ENCODE measurements at regions not wholly inside any gene's neighbourhood (a gene's known extent, or its start where the extent isn't known, plus 50 kb on each side); places are given as distances from the start of the nearest gene placed in this dataset.
A peak's percentile ranks its signal among the peaks of the same experiment; 100 is the strongest.
"Not testable (repeated sequence)": the region's sequence is repeated elsewhere in the genome, so short reads cannot be mapped to it uniquely, and the experiment has no call there.

GRCh38 chr4:3612934-3613333 lies 80.7 kb upstream of the LRPAP1 start:
- no peak for ATAC-seq (replicated peaks)
- Mint-ChIP-seq H3K36me3 (no peaks in the 10 kb centered on the region), H3K27me3 (peaks cover 10 to 27% of the 10 kb centered on the region in 2 donors), H3K4me3 (no peak overlapping the region), H3K9me3 (peaks cover 15 to 16% of the 10 kb centered on the region in 2 donors), H3K4me1 (peaks cover 0 to 2% of the 10 kb centered on the region in 2 donors), H3K27ac (no peak overlapping the region)
- no peak for DNase-seq

GRCh38 chr4:3612281-3612680 lies 80.1 kb upstream of the LRPAP1 start:
- DNase-seq (no peak), ATAC-seq (replicated peaks) (no peak)
- H3K27ac Mint-ChIP-seq: no peak overlapping the region
- no peak overlapping the region for H3K4me3 Mint-ChIP-seq
- H3K36me3 Mint-ChIP-seq: no peaks in the 10 kb centered on the region
- H3K9me3 Mint-ChIP-seq: peaks cover 15 to 16% of the 10 kb centered on the region in 2 donors
- H3K4me1 Mint-ChIP-seq: peaks cover 0 to 2% of the 10 kb centered on the region in 2 donors
- peaks cover 9 to 23% of the 10 kb centered on the region in 2 donors for H3K27me3 Mint-ChIP-seq

- Mint-ChIP-seq H3K27me3 (peaks cover 9 to 23% of the 10 kb centered on the region in 2 donors), H3K9me3 (peaks cover 15 to 16% of the 10 kb centered on the region in 2 donors), H3K4me1 (peaks cover 0 to 2% of the 10 kb centered on the region in 2 donors), H3K36me3 (no peaks in the 10 kb centered on the region), H3K27ac (no peak overlapping the region), H3K4me3 (no peak overlapping the region)
- ATAC-seq (replicated peaks) (no peak), DNase-seq (no peak)
These were observed 79.6 kb upstream of the LRPAP1 start for GRCh38 chr4:3611778-3612177.

- H3K4me3 Mint-ChIP-seq; DNase-seq; H3K4me1 Mint-ChIP-seq; H3K36me3 Mint-ChIP-seq; H3K27ac Mint-ChIP-seq; ATAC-seq (replicated peaks): not testable (repeated sequence)
- Mint-ChIP-seq H3K9me3 (peaks cover 15 to 16% of the 10 kb centered on the region in 2 donors), H3K27me3 (peaks cover 8 to 23% of the 10 kb centered on the region in 2 donors)
These were observed 78.6 kb upstream of the LRPAP1 start for GRCh38 chr4:3610851-3611250.

GRCh38 chr4:3609905-3610304 lies 77.7 kb upstream of the LRPAP1 start:
- not testable (repeated sequence) for H3K4me3 Mint-ChIP-seq; H3K27ac Mint-ChIP-seq; H3K4me1 Mint-ChIP-seq; ATAC-seq (replicated peaks); DNase-seq; H3K36me3 Mint-ChIP-seq
- H3K9me3 Mint-ChIP-seq: peaks cover 15 to 16% of the 10 kb centered on the region in 2 donors
- H3K27me3 Mint-ChIP-seq: peaks cover 5 to 19% of the 10 kb centered on the region in 2 donors

- H3K4me3 Mint-ChIP-seq: no peak overlapping the region
- H3K36me3 Mint-ChIP-seq: no peaks in the 10 kb centered on the region
- H3K4me1 Mint-ChIP-seq: no peaks in the 10 kb centered on the region
- DNase-seq (no peak), ATAC-seq (replicated peaks) (peak in 1 of 2 donors; percentile 31)
- H3K27ac Mint-ChIP-seq: no peak overlapping the region
- peaks cover 11 to 13% of the 10 kb centered on the region in 2 donors for H3K9me3 Mint-ChIP-seq
- H3K27me3 Mint-ChIP-seq: peaks cover 5 to 17% of the 10 kb centered on the region in 2 donors
These were observed 75.7 kb upstream of the LRPAP1 start for GRCh38 chr4:3607690-3608552.

GRCh38 chr4:3606850-3607249 lies 74.6 kb upstream of the LRPAP1 start:
- H3K27ac Mint-ChIP-seq, H3K36me3 Mint-ChIP-seq, H3K4me3 Mint-ChIP-seq, DNase-seq, H3K4me1 Mint-ChIP-seq: not testable (repeated sequence)
- Mint-ChIP-seq H3K9me3 (peaks cover 11 to 12% of the 10 kb centered on the region in 2 donors), H3K27me3 (peaks cover 15 to 16% of the 10 kb centered on the region in 2 donors)
- peak; percentile 34 to 48 for ATAC-seq (replicated peaks)

- ATAC-seq (replicated peaks); DNase-seq; H3K36me3 Mint-ChIP-seq; H3K4me3 Mint-ChIP-seq; H3K27ac Mint-ChIP-seq; H3K4me1 Mint-ChIP-seq: not testable (repeated sequence)
- peaks cover 11 to 12% of the 10 kb centered on the region in 2 donors for H3K9me3 Mint-ChIP-seq
- peaks cover 12 to 15% of the 10 kb centered on the region in 2 donors for H3K27me3 Mint-ChIP-seq
These were observed 74.0 kb upstream of the LRPAP1 start for GRCh38 chr4:3606271-3606670.

- no peak for ATAC-seq (replicated peaks)
- peaks cover 7 to 9% of the 10 kb centered on the region in 2 donors for H3K9me3 Mint-ChIP-seq
- H3K4me3 Mint-ChIP-seq: no peak overlapping the region
- no peak for DNase-seq
- H3K36me3 Mint-ChIP-seq: no peaks in the 10 kb centered on the region
- H3K27me3 Mint-ChIP-seq: peaks cover 8 to 15% of the 10 kb centered on the region in 2 donors
- no peak overlapping the region for H3K27ac Mint-ChIP-seq
- no peaks in the 10 kb centered on the region for H3K4me1 Mint-ChIP-seq
These were observed 73.3 kb upstream of the LRPAP1 start for GRCh38 chr4:3605491-3605890.

- not testable (repeated sequence) for H3K27ac Mint-ChIP-seq; H3K9me3 Mint-ChIP-seq; DNase-seq; H3K36me3 Mint-ChIP-seq; H3K4me3 Mint-ChIP-seq; ATAC-seq (replicated peaks); H3K4me1 Mint-ChIP-seq
- H3K27me3 Mint-ChIP-seq: peaks cover 0 to 15% of the 10 kb centered on the region in 2 donors
These were observed 70.8 kb upstream of the LRPAP1 start for GRCh38 chr4:3602886-3603645.

GRCh38 chr4:3601992-3602391 lies 69.8 kb upstream of the LRPAP1 start:
- Mint-ChIP-seq H3K9me3 (peaks cover 0 to 4% of the 10 kb centered on the region in 2 donors), H3K4me3 (no peak overlapping the region), H3K4me1 (no peaks in the 10 kb centered on the region), H3K27ac (no peak overlapping the region), H3K27me3 (peaks cover 0 to 11% of the 10 kb centered on the region in 2 donors), H3K36me3 (no peaks in the 10 kb centered on the region)
- DNase-seq (no peak), ATAC-seq (replicated peaks) (no peak)

GRCh38 chr4:3601108-3601690 lies 69.0 kb upstream of the LRPAP1 start:
- H3K27ac Mint-ChIP-seq; H3K4me1 Mint-ChIP-seq; H3K9me3 Mint-ChIP-seq; H3K36me3 Mint-ChIP-seq; ATAC-seq (replicated peaks); H3K4me3 Mint-ChIP-seq; DNase-seq: not testable (repeated sequence)
- H3K27me3 Mint-ChIP-seq: peaks cover 5 to 17% of the 10 kb centered on the region in 2 donors

- Mint-ChIP-seq H3K27ac (no peak overlapping the region), H3K4me3 (no peak overlapping the region), H3K36me3 (no peaks in the 10 kb centered on the region), H3K9me3 (peaks cover 0 to 4% of the 10 kb centered on the region in 2 donors), H3K4me1 (no peaks in the 10 kb centered on the region), H3K27me3 (peaks cover 15 to 27% of the 10 kb centered on the region in 2 donors)
- ATAC-seq (replicated peaks) (no peak), DNase-seq (no peak)
These were observed 67.7 kb upstream of the LRPAP1 start for GRCh38 chr4:3599951-3600350.

- DNase-seq: no peak
- Mint-ChIP-seq H3K9me3 (peaks cover 0 to 4% of the 10 kb centered on the region in 2 donors), H3K27me3 (peaks cover 23 to 31% of the 10 kb centered on the region in 2 donors), H3K4me1 (no peaks in the 10 kb centered on the region), H3K36me3 (no peaks in the 10 kb centered on the region), H3K4me3 (no peak overlapping the region), H3K27ac (no peak overlapping the region)
- no peak for ATAC-seq (replicated peaks)
These were observed 66.5 kb upstream of the LRPAP1 start for GRCh38 chr4:3598695-3599227.

Measured in stimulated activated naive B cell treated with anti-CD40 and anti-IgM and Interleukin-4, amounts not matched to agents 10 μg/mL and 1 μg/mL and 100 μg/mL, for 72 hours (primary cell).